ENCODE measurements at regions not wholly inside any gene's neighbourhood (a gene's known extent, or its start where the extent isn't known, plus 50 kb on each side); places are given as distances from the start of the nearest gene placed in this dataset.

- CTCF ChIA-PET: no interaction called here
- H3K27ac Mint-ChIP-seq: no peak overlapping the region
- no peaks in the 10 kb centered on the region for H3K4me1 Mint-ChIP-seq
- Histone ChIP-seq H3K36me3 (ENCODE audit: control insufficient read depth in 2 of 3, insufficient read depth in 3 of 3, low read length in 3 of 3) (no peaks in the 10 kb centered on the region), H3K27me3 (ENCODE audit: control insufficient read depth in 2 of 2, insufficient read depth in 2 of 2, low read length in 2 of 2) (no peaks in the 10 kb centered on the region), H3K9me3 (ENCODE audit: control insufficient read depth in 2 of 3, low read length in 3 of 3) (peaks cover 0 to 9% (median 0%) of the 10 kb centered on the region in 3 experiments), H3K27ac (ENCODE audit: low read depth, low read length) (no peak overlapping the region), H3K4me3 (ENCODE audit: low read length) (no peak overlapping the region), H3K4me1 (ENCODE audit: control insufficient read depth in 2 of 2, insufficient read depth in 2 of 2, low read length in 2 of 2) (no peaks in the 10 kb centered on the region)
- H3K36me3 Mint-ChIP-seq: peaks cover 0 to 13% (median 0%) of the 10 kb centered on the region in 5 donors
- ATAC-seq (no peak), DNase-seq (no peak)
- H3K4me3 Mint-ChIP-seq: no peak overlapping the region
- intact Hi-C loops (cut with micrococcal nuclease): no loop called here
- H3K9me3 Mint-ChIP-seq: peaks cover 0 to 16% (median 6%) of the 10 kb centered on the region in 11 donors
- POLR2A ChIA-PET: no interaction called here
- H3K27me3 Mint-ChIP-seq: peaks cover 0 to 21% (median 8%) of the 10 kb centered on the region in 5 donors
These were observed 393.7 kb upstream of the RAB6C start for GRCh38 chr2:129585760-129586159.

DNA sequence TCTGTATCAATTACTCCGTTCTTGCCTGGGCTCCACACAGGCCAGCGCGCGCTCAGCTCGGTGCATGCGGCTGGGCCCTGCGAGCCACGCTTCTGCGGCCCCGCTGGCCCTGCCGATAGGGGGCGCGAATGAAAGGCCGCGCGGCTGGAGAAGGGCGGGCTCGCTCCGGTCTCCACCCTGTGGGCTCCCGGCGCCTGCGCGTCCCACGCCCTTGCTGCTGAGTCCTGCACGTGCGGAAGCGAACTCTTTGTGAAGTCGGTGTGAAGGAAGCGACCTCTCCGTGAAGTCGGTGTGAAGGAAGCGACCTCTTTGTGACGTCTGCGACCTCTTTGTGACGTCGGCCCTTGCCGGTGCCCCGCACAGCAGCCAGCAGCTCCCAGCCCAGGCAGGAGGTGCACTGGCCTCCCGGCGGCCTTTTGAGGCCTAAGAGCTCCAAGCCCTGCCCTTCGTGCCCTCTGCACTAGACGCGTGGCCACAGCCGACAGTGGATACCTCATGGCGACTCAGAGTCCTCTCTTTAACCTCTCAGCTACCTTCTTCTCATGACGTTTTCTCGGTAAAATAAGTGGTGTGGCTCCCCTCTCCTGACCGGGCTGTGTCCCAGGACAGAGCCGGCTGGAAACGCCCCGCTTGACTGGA is 391.9 kb upstream of the RAB6C start:
- peaks cover 0 to 5% (median 0%) of the 10 kb centered on the region in 5 donors for H3K36me3 Mint-ChIP-seq
- H3K27me3 ChIP-seq (ENCODE audit: control insufficient read depth in 2 of 2, insufficient read depth in 2 of 2, low read length in 2 of 2): no peaks in the 10 kb centered on the region
- H3K36me3 ChIP-seq (ENCODE audit: control insufficient read depth in 2 of 3, insufficient read depth in 3 of 3, low read length in 3 of 3): no peaks in the 10 kb centered on the region
- no peak overlapping the region for H3K27ac Mint-ChIP-seq
- no peak overlapping the region for H3K4me3 ChIP-seq (ENCODE audit: low read length)
- H3K9me3 Mint-ChIP-seq: peaks cover 0 to 5% (median 0%) of the 10 kb centered on the region in 11 donors
- intact Hi-C loops (cut with micrococcal nuclease): no loop called here
- no peak for ATAC-seq
- peaks cover 0 to 21% (median 8%) of the 10 kb centered on the region in 5 donors for H3K27me3 Mint-ChIP-seq
- DNase-seq: no peak
- POLR2A ChIA-PET: no interaction called here
- no peaks in the 10 kb centered on the region for H3K9me3 ChIP-seq (ENCODE audit: control insufficient read depth in 2 of 3, low read length in 3 of 3)
- no peak overlapping the region for H3K4me3 Mint-ChIP-seq
- H3K4me1 Mint-ChIP-seq: no peaks in the 10 kb centered on the region
- no peak overlapping the region for H3K27ac ChIP-seq (ENCODE audit: low read depth, low read length)
- CTCF ChIA-PET: interaction anchor here (0.6 kb wide), 1 partner anchor 21 kb away, joined by 3 read pairs; no protein-coding TSS in a partner anchor
- no peaks in the 10 kb centered on the region for H3K4me1 ChIP-seq (ENCODE audit: control insufficient read depth in 2 of 2, insufficient read depth in 2 of 2, low read length in 2 of 2)

DNA sequence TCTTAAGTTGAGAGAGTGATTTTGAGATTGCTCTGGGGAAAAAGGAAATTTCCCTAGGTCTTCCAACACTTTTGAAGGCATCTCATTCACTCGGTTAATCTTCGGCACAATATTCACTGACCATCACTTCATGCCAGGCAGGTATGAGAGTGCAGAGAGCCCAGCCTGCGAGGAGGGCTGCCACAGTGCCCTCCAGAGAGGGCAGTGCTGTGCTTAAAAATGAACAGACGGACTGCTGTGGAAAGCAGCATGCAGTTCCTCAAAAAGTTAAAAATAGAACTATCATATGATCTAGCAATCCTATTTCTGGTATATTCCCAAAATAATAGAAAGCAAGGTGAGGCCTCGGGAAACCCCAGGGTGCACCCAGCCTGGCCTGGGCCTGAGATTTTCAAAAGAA is 374.9 kb upstream of the RAB6C start:
- Mint-ChIP-seq H3K27ac (no peak overlapping the region), H3K27me3 (peaks cover 0 to 26% (median 14%) of the 10 kb centered on the region in 5 donors), H3K4me1 (peaks cover 0 to 5% (median 0%) of the 10 kb centered on the region in 7 donors), H3K36me3 (no peaks in the 10 kb centered on the region), H3K9me3 (peaks cover 0 to 15% (median 4%) of the 10 kb centered on the region in 11 donors), H3K4me3 (no peak overlapping the region)
- H3K4me3 ChIP-seq (ENCODE audit: low read length): no peak overlapping the region
- no peaks in the 10 kb centered on the region for H3K27me3 ChIP-seq (ENCODE audit: control insufficient read depth in 2 of 2, insufficient read depth in 2 of 2, low read length in 2 of 2)
- ATAC-seq: no peak
- no peaks in the 10 kb centered on the region for H3K9me3 ChIP-seq (ENCODE audit: control insufficient read depth in 2 of 3, low read length in 3 of 3)
- DNase-seq: no peak
- CTCF ChIA-PET: no interaction called here
- no peaks in the 10 kb centered on the region for H3K4me1 ChIP-seq (ENCODE audit: control insufficient read depth in 2 of 2, insufficient read depth in 2 of 2, low read length in 2 of 2)
- no peak overlapping the region for H3K27ac ChIP-seq (ENCODE audit: low read depth, low read length)
- POLR2A ChIA-PET: no interaction called here
- no peaks in the 10 kb centered on the region for H3K36me3 ChIP-seq (ENCODE audit: control insufficient read depth in 2 of 3, insufficient read depth in 3 of 3, low read length in 3 of 3)
- intact Hi-C loops (cut with micrococcal nuclease): no loop called here

- no peak overlapping the region for H3K4me3 ChIP-seq (ENCODE audit: low read length)
- H3K36me3 ChIP-seq (ENCODE audit: control insufficient read depth in 2 of 3, insufficient read depth in 3 of 3, low read length in 3 of 3): no peaks in the 10 kb centered on the region
- ChIA-PET CTCF (no interaction called here), POLR2A (no interaction called here)
- no peaks in the 10 kb centered on the region for H3K36me3 Mint-ChIP-seq
- DNase-seq (no peak), ATAC-seq (no peak)
- no peak overlapping the region for H3K27ac ChIP-seq (ENCODE audit: low read depth, low read length)
- no peaks in the 10 kb centered on the region for H3K27me3 ChIP-seq (ENCODE audit: control insufficient read depth in 2 of 2, insufficient read depth in 2 of 2, low read length in 2 of 2)
- intact Hi-C loops (cut with micrococcal nuclease): no loop called here
- H3K27ac Mint-ChIP-seq: no peak overlapping the region
- H3K27me3 Mint-ChIP-seq: peaks cover 0 to 26% (median 14%) of the 10 kb centered on the region in 5 donors
- no peaks in the 10 kb centered on the region for H3K9me3 ChIP-seq (ENCODE audit: control insufficient read depth in 2 of 3, low read length in 3 of 3)
- H3K4me1 ChIP-seq (ENCODE audit: control insufficient read depth in 2 of 2, insufficient read depth in 2 of 2, low read length in 2 of 2): no peaks in the 10 kb centered on the region
- H3K9me3 Mint-ChIP-seq: peaks cover 0 to 14% (median 3%) of the 10 kb centered on the region in 11 donors
- H3K4me1 Mint-ChIP-seq: peaks cover 0 to 5% (median 0%) of the 10 kb centered on the region in 7 donors
- no peak overlapping the region for H3K4me3 Mint-ChIP-seq
These were observed 373.8 kb upstream of the RAB6C start for GRCh38 chr2:129605646-129606045.

GRCh38 chr2:129606496-129607270 is 372.8 kb upstream of the RAB6C start:
- no peak for ATAC-seq
- peaks cover 0 to 5% (median 0%) of the 10 kb centered on the region in 7 donors for H3K4me1 Mint-ChIP-seq
- Histone ChIP-seq H3K36me3 (ENCODE audit: control insufficient read depth in 2 of 3, insufficient read depth in 3 of 3, low read length in 3 of 3) (no peaks in the 10 kb centered on the region), H3K4me3 (ENCODE audit: low read length) (no peak overlapping the region), H3K9me3 (ENCODE audit: control insufficient read depth in 2 of 3, low read length in 3 of 3) (no peaks in the 10 kb centered on the region), H3K4me1 (ENCODE audit: control insufficient read depth in 2 of 2, insufficient read depth in 2 of 2, low read length in 2 of 2) (no peaks in the 10 kb centered on the region), H3K27me3 (ENCODE audit: control insufficient read depth in 2 of 2, insufficient read depth in 2 of 2, low read length in 2 of 2) (no peaks in the 10 kb centered on the region), H3K27ac (ENCODE audit: low read depth, low read length) (no peak overlapping the region)
- intact Hi-C loops (cut with micrococcal nuclease): no loop called here
- no peak overlapping the region for H3K4me3 Mint-ChIP-seq
- no peaks in the 10 kb centered on the region for H3K36me3 Mint-ChIP-seq
- no peak for DNase-seq
- no peak overlapping the region for H3K27ac Mint-ChIP-seq
- H3K27me3 Mint-ChIP-seq: peaks cover 0 to 27% (median 9%) of the 10 kb centered on the region in 5 donors
- ChIA-PET POLR2A (no interaction called here), CTCF (no interaction called here)
- peaks cover 0 to 15% (median 3%) of the 10 kb centered on the region in 11 donors for H3K9me3 Mint-ChIP-seq

DNA sequence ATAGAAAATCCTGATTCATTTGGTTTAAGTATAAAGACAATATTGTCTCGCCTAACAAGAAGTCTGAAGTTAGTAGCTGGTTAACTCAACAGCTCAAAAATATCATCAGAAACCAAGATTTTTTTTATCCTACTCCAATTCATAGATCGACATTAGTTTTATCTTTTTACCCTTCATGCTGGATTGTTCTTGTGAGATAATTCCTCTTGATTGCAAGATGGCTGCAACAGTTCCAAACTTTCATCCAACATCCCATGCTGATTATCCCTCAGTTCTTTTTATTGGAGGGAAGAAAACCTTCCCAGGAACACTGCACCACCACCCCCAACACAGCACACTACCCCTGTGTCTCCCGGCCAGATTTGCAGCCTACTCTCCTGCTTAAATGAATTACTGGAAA is 370.2 kb upstream of the RAB6C start:
- ChIA-PET POLR2A (no interaction called here), CTCF (no interaction called here)
- Mint-ChIP-seq H3K4me3 (no peak overlapping the region), H3K36me3 (no peaks in the 10 kb centered on the region), H3K9me3 (peaks cover 0 to 19% (median 5%) of the 10 kb centered on the region in 11 donors), H3K27ac (no peak overlapping the region), H3K4me1 (peaks cover 0 to 5% (median 0%) of the 10 kb centered on the region in 7 donors), H3K27me3 (peaks cover 0 to 26% (median 14%) of the 10 kb centered on the region in 5 donors)
- ATAC-seq: no peak
- H3K27ac ChIP-seq (ENCODE audit: low read depth, low read length): no peak overlapping the region
- H3K27me3 ChIP-seq (ENCODE audit: control insufficient read depth in 2 of 2, insufficient read depth in 2 of 2, low read length in 2 of 2): no peaks in the 10 kb centered on the region
- no peaks in the 10 kb centered on the region for H3K9me3 ChIP-seq (ENCODE audit: control insufficient read depth in 2 of 3, low read length in 3 of 3)
- H3K36me3 ChIP-seq (ENCODE audit: control insufficient read depth in 2 of 3, insufficient read depth in 3 of 3, low read length in 3 of 3): no peaks in the 10 kb centered on the region
- no peaks in the 10 kb centered on the region for H3K4me1 ChIP-seq (ENCODE audit: control insufficient read depth in 2 of 2, insufficient read depth in 2 of 2, low read length in 2 of 2)
- no peak for DNase-seq
- H3K4me3 ChIP-seq (ENCODE audit: low read length): no peak overlapping the region
- intact Hi-C loops (cut with micrococcal nuclease): no loop called here

Data from naive thymus-derived CD4-positive, alpha-beta T cell (primary cell).